H1 (cell line): ENCODE measurements at regions not wholly inside any gene's neighbourhood (a gene's known extent, or its start where the extent isn't known, plus 50 kb on each side); places are given as distances from the start of the nearest gene placed in this dataset.

Experiments used
- CHD1 ChIP-seq: IDR thresholded peaks from 2 replicates; pipeline ENCODE4 v1.6.1; 2012; ENCODE audit warnings: low read depth, low read length, improper control_type of control experiment
- CHD7 ChIP-seq: fragments of 300-600 bp; sonication (generic); IDR thresholded peaks from 2 replicates; pipeline ENCODE4 v1.7.1; 2012; ENCODE audit warnings: low read length, moderate library complexity, mild to moderate bottlenecking, inconsistent platforms; ENCODE audit not compliant: insufficient replicate concordance
- E2F6 ChIP-seq: IDR thresholded peaks from 2 replicates; pipeline ENCODE4 v1.6.1; 2012; ENCODE audit warnings: inconsistent platforms
- KDM4A ChIP-seq: IDR thresholded peaks from one replicate; pipeline ENCODE4 v1.7.1; 2012; ENCODE audit warnings: low read depth, mild to moderate bottlenecking, moderate library complexity, low read length, inconsistent platforms; ENCODE audit not compliant: severe bottlenecking
- MAFK ChIP-seq: IDR thresholded peaks from 2 replicates; pipeline ENCODE4 v1.6.1; 2012; ENCODE audit warnings: low read depth, mild to moderate bottlenecking, improper control_type of control experiment, low read length
- NANOG ChIP-seq: IDR thresholded peaks from 2 replicates; pipeline ENCODE4 v1.6.1; 2011; ENCODE audit warnings: low read length, low read depth, mild to moderate bottlenecking, inconsistent platforms; ENCODE audit not compliant: insufficient read depth, poor library complexity, severe bottlenecking
- SRF ChIP-seq: IDR thresholded peaks from 2 replicates; pipeline ENCODE4 v1.6.1; 2011; ENCODE audit warnings: mild to moderate bottlenecking, low read depth, low read length, moderate library complexity
- ZNF274 ChIP-seq: IDR thresholded peaks from 2 replicates; pipeline ENCODE4 v1.7.0; 2012; ENCODE audit warnings: low read length, borderline replicate concordance; ENCODE audit errors: extremely low read depth

GRCh38 chr14:34275078-34275477 lies 187.0 kb downstream of the SPTSSA start (continued):
- no peak for TF ChIP-seq CHD7
- TF ChIP-seq NANOG, result no peak
- no peak for TF ChIP-seq MAFK
- TF ChIP-seq SRF, result no peak
- no peak for TF ChIP-seq KDM4A
- TF ChIP-seq E2F6, result no peak
- no peak for TF ChIP-seq ZNF274
- no peak for TF ChIP-seq CHD1
